ENCODE measurements at regions not wholly inside any gene's neighbourhood (a gene's known extent, or its start where the extent isn't known, plus 50 kb on each side); places are given as distances from the start of the nearest gene placed in this dataset.
"Not testable (repeated sequence)": the region's sequence is repeated elsewhere in the genome, so short reads cannot be mapped to it uniquely, and the experiment has no call there.

DNA sequence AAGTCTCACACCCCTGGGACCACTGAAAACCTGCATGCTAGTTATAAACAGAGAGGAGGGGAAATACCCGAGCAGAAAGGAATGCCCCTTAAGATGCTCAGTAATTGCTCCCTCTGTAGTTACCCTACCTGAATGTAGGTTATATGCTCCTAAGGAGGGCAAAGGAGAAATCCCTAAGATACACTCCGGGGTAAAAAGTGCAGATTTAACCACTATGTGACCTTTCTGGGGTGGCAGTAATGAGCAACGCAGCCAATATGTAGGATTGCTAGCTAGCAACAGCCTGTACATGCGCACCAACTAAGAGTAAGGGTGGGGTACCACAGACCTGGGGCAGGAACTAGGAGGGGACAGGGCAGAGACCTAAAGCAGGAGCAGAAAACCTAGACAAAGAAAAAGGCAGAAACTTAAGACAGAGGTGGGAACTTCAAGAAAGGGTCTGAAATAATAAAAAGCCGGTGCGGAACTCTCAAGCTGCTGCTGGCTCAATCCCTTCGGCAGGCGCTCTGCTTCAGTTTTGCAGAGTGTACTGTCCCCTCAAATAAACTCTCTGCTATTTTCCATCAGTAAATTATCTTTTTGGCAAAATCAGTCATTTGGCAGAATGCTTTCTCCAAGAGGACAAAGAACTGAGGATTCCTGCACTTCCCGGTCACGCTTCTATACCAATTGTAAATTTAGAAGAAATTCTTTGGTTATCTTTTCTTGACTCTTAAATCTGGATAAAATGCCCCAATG lies 823.8 kb downstream of the CDH11 start:
- DNase-seq (ENCODE audit: low spot score): no peak

GRCh38 chr16:64295466-64295865 lies 826.4 kb downstream of the CDH11 start:
- DNase-seq (ENCODE audit: low spot score): no peak

DNA sequence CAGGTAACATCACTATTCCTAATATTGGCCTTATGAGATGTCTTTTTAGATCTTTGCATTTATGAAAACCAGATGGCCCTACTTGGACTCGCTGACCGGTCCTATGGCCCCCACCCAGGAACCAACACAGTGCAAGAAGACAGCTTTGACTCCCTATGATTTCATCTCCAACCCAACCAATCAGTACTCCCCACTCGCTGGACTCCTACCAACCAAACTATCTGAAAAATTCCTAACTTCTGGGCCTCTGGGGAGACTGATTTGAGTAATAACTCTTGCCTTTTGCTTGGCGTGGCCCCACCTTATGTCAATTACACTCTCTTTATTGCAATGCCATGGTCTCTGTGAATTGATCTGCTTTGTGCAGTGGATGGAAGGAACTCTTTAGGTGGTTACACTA lies 828.9 kb downstream of the CDH11 start:
- no peak for DNase-seq (ENCODE audit: low spot score)

DNA sequence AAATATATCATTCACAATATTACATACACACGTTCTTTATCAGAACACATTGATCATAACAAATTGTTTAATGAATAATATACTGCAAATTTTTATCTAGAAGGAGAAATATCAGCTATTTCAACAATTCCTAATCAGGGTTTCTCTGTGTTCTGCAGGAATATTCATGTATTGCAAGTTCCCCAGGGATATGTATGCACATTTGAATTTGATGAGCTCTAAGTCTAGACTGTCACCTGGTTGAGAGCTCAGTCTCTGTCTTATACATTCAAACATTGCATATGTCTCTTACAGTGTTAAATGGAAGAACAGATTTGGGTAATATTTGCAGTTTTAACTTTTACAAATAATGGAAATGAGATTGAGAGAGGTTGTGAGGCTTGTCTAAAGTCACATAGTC lies 829.7 kb downstream of the CDH11 start:
- DNase-seq (ENCODE audit: low spot score): no peak

DNA sequence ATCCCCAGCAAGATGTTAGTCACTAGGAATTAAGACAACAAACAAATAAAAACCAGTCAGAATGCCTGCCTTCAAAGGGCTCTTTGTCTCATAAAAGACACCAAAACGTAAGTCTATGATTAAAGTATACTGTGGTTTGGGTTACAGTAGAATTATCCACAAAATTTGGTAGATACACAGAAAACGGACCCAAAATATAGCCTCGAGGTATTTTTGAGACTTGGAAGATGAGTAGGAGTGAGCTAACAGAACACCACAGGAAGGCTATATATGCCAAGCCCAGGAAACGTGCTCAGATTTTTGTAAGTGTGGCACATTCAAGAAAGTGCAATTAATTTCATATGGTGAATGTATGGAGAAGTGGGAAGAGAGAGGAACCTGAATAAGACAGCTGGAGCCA lies 831.4 kb downstream of the CDH11 start:
- no peak for DNase-seq (ENCODE audit: low spot score)

DNA sequence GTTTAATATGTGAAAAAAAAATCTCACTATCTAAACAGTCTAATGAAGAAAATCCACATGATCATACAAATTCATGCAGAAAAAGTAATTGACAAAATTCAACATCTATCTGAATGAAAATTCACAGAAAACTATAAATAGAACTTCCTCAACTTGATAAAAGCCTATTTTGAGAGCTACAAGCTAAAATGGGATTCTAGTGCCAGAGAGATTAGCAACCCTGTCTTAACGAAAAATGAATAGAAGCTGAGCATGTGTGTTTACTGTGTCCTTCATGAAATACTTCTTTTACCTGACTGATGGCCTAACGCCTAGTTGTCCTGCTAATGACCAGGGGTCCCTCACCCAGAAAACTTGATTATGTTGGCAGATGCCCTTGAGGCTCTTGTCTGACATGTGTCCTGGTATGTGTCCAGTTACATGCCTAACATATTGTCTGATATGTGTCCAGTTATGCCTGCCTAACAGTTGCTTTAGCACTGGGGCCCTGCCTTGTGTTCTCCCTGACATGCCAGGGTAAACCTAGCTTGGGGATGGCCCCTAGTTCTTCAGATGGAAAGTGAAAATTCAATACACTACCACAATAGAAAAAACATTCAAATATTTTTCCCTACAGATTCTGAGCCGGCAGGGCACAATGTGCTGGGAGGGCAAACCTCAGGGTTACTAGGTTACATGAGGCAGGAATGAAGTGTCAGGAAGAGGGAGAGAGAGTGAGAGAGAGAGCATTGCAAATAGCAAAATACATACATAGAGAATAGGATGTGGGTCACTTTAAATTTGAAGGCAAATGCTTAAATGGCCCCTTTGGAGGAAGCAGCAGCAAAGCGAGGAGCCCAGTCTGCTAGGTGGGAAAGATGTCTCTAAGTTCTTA lies 834.0 kb downstream of the CDH11 start:
- DNase-seq (ENCODE audit: low spot score): no peak

DNA sequence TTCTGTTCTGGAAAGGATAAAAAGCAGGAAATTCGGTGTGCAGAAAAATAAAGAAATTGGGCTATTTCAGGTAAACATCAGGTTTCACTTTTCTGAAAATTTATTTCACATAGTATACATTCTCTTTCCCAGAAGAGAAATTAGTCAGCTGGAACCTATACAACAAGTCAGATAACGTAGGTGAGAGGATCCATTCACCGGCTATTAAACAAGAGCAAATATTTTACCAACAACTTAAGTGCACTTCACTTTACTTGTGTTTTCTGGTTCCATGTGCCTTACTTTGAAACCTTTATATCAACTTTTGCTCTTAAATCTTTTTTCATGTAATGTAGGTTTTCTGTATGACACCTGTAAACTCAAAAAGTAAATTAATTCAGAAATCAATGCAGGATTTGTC lies 839.7 kb downstream of the CDH11 start:
- no peak for DNase-seq (ENCODE audit: low spot score)

GRCh38 chr16:64280317-64280716 lies 841.5 kb downstream of the CDH11 start:
- no peak for DNase-seq (ENCODE audit: low spot score)

DNA sequence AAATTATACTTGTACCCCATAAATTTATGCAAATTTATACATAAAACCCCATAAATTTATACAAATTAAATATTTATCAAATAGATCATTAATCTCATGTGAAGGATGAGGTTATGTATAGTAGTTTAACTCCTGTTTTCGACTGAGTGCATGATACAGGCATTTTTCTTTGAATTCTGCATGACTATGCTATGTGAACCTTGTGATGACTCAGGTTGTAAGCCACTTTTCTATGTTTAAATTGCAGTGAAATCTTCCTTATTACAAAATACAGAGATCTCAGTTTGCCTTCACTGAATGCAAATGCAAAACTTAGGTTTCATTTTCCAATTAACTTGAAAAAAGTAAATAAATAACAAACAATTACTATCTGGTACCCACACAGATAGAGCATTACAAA lies 843.7 kb downstream of the CDH11 start:
- no peak for DNase-seq (ENCODE audit: low spot score)

DNA sequence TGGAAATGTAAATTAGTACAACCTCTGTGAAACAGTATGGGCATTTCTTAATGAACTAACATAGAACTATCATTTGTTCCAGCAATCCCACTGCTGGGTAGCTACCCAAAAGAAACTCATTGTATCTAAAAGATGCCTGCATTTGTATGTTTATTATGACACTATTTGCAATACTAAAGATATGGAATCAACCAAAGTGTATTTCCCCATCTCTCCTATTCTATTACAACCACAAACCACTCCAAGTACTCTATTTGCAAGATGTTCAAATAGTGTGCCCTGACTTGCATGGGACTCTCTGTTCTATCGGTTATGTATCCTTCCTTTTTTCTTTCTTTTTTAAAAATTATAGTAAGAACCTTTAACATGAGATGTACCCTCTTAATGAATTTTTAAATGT lies 845.2 kb downstream of the CDH11 start:
- no peak for DNase-seq (ENCODE audit: low spot score)

- DNase-seq (ENCODE audit: low spot score): no peak
Observed at GRCh38 chr16:64272028-64272427, 849.8 kb downstream of the CDH11 start.

DNA sequence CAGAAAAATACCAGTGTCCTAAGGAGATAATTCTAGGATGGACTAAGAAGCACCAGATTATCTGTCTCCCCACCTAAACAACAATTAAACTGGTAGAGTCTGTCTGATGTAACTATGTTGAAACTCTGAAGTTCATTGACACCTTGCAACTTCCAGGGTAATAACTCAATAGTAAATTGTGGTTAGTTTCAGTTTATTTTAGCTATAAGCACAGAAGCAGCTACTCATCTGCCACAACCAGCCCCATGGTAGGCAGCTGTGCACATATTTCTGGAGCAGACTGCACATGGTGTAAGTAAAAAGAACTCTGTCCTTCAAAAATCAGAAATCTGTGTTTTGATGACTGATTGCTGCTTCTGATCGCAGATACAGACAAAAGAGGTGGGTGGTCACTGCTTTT lies 852.1 kb downstream of the CDH11 start:
- DNase-seq (ENCODE audit: low spot score): no peak

DNA sequence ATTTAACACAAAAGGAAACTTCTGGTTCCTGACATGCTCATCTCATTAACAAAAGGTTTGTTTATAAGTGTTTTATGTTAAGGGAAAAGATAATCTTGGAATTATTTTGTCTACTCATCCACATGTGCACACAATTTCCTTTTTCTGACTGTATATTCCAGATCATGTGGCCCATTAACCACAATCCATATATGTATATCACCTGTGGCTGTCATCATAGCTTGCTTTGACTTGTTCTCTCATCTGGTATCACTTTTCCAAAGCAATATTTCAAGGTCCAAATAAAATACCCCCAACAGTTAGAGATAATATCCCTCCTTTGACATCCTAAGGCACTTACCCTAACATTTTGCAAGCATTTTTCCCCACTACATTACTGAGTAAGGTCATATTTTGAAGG lies 856.1 kb downstream of the CDH11 start:
- no peak for DNase-seq (ENCODE audit: low spot score)

DNA sequence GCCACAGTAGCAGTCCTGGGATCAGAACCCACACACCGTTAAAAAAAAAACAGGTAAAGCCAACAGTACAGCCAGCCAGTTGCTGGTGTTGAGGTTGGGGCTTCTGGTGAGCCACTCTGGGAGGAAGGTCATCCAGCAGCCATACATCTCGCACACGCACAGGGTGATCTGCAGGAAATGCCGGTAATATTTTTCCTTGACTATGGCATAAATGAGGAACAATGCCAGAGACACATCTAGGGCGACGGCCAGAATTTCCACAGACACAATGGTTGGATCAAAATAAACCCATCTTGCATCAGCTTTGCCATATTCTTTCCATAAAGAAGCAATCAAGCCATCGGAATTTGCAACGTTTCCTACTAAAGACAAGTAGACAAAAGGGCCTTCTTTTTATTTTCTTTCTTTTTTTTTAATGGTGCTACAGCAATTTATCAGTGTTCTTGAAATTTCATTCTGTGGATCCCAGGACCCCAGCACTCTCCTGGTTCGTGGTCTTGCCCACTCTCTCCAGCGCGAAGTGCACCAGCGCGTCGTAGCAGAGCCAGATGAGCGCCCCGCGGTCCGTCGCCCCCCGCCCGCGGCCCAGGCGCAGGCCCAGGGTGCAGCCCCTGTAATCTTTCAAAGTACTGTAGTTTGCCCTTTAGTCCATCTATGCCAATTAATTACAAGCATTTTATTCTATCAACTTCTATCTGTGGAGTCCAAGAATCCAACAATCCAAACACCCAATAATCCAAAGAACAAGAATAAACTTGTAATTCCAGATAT lies 861.0 kb downstream of the CDH11 start:
- not testable (repeated sequence) for DNase-seq (ENCODE audit: low spot score)

GRCh38 chr16:64254443-64255367 lies 867.2 kb downstream of the CDH11 start:
- no peak for DNase-seq (ENCODE audit: low spot score)

DNA sequence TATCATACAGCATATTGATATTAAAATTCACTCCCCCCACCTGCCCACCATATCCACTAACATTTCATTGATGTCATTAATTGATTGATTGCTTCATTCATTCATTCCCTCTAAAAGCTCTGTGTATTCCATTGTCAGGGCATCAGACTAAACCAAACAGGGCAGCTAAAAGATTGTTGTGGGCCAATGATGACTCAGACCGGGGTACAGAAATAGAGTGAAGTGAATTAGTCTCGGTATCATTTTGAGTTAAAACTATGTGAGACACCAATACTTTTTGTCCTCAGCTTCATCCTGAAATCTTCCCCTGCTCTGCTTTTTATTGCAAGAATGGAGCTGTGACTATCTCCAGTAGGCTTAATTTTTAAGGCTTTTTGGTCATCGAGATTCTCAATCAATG lies 868.3 kb downstream of the CDH11 start:
- no peak for DNase-seq (ENCODE audit: low spot score)

DNA sequence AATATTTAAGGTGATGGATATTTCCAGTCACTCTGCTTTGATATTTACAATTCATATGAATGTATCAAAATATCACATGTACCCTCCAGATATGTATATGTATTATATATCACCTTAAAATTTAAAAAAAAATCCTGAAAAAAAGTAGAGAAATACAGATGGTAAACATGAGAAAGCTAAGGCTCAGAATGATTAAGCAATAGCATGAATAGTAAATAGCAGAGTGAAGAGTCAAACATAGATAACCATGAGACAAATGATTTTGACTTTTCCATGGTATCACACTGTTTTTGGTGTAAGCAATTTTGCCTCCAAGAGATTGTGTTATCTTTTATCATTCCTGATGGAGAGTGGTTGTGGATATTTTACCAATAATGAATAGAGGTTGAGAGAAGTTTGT lies 868.8 kb downstream of the CDH11 start:
- no peak for DNase-seq (ENCODE audit: low spot score)

- DNase-seq (ENCODE audit: low spot score): no peak
Observed at GRCh38 chr16:64251742-64252141, 870.1 kb downstream of the CDH11 start.

DNA sequence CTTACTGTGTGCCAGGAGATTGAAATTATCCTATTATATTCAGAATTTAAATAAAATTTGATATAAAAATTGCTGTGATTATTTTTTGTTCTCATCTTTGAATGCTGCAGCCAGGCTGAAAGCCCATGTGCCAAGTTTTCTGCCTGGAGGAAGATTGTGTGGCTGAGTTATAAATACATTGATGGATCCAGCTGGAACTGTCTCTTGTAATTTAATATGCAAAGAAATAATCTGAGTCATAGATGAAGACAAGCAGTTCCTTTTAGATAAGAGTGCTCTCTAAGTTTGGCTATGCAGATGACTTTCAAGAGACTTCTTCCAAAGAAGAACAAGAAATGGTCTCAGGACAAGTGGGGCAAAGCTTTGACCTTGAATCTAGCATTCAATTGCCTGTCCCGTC lies 871.0 kb downstream of the CDH11 start:
- no peak for DNase-seq (ENCODE audit: low spot score)

- no peak for DNase-seq (ENCODE audit: low spot score)
Observed at GRCh38 chr16:64242492-64242891, 879.4 kb downstream of the CDH11 start.

- DNase-seq (ENCODE audit: low spot score): no peak
Observed at GRCh38 chr16:64240586-64240985, 881.3 kb downstream of the CDH11 start.

- DNase-seq (ENCODE audit: low spot score): no peak
Observed at GRCh38 chr16:64238571-64238970, 883.3 kb downstream of the CDH11 start.

Data from HuH-7 (cell line).